GM12891 (cell line): ENCODE measurements at regions not wholly inside any gene's neighbourhood (a gene's known extent, or its start where the extent isn't known, plus 50 kb on each side); places are given as distances from the start of the nearest gene placed in this dataset.

Experiments used
- POLR2A ChIP-seq: IDR thresholded peaks from 2 replicates; pipeline ENCODE4 v1.6.1; 2011; ENCODE audit warnings: low read depth, low read length, control low read depth
- TAF1 ChIP-seq: IDR thresholded peaks from 2 replicates; pipeline ENCODE4 v1.6.1; 2011; ENCODE audit warnings: low read depth, low read length, control low read depth

DNA sequence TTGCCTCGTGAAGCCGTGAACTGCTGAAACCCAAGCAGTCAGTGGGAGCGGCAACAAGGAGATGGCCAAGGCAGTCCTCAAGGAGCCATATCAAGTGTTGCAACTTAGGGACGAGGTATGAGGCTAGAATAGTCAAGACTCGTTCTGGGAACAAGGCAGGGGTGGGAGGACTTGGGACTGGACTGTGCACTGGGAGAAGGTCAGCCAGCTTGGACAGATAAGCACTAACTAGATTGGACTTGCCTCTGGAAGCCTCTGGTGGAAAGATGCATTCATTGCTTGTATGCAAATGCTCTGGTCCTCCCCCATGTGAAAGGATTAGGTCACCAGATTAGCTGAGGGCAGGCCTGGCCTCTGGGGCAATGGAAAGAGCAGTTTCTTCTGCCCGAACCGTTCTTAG is 123.3 kb upstream of the CTNNB1 start:
- TF ChIP-seq POLR2A (no peak), TAF1 (no peak)
